GM13977 (cell line): ENCODE measurements at regions not wholly inside any gene's neighbourhood (a gene's known extent, or its start where the extent isn't known, plus 50 kb on each side); places are given as distances from the start of the nearest gene placed in this dataset.

Experiments
- DNase-seq: peaks from one replicate; pipeline ENCODE4 v3.0.0; 2012; ENCODE audit warnings: low spot score
- in situ Hi-C: fragments of 300-500 bp; cut with MboI; formaldehyde crosslinking; loops from one replicate; pipeline ENCODE4 v1.12.0; 2022; ENCODE audit warnings: low sequenced_read_pairs, low pct_unique_long_range_greater_than_20kb, mixed read lengths, inconsistent platforms; ENCODE audit not compliant: unreplicated experiment
- TF ChIP-seq, protein P1 (sequence below): IDR thresholded peaks from 2 replicates; pipeline ENCODE4 v1.5.1; 2012; ENCODE audit warnings: mild to moderate bottlenecking, control low read depth; ENCODE audit not compliant: insufficient read depth; ENCODE audit errors: extremely low read depth, missing control alignments

DNA sequence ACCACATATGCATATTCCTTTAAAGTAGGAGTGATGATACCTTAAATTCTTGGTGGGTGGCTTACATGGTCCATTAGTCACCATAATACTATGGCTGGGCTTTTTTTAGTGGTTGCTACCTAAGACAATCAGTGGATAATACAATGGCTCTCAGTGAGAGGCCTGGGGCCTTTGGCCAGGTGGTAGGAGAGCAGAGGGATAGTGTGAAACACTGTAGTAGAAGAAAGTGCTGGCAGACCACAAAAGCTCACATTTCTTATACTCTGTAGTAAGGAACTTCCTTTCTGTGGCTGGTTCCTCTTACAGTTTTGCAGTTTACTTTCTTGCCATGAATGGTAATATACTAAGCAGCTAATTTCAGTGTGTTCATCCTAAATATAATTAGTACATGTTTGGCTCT is 583.5 kb downstream of the XIRP2 start:
- in situ Hi-C loops, result no loop called here
- DNase-seq, result no peak
- TF ChIP-seq, protein P1, sequence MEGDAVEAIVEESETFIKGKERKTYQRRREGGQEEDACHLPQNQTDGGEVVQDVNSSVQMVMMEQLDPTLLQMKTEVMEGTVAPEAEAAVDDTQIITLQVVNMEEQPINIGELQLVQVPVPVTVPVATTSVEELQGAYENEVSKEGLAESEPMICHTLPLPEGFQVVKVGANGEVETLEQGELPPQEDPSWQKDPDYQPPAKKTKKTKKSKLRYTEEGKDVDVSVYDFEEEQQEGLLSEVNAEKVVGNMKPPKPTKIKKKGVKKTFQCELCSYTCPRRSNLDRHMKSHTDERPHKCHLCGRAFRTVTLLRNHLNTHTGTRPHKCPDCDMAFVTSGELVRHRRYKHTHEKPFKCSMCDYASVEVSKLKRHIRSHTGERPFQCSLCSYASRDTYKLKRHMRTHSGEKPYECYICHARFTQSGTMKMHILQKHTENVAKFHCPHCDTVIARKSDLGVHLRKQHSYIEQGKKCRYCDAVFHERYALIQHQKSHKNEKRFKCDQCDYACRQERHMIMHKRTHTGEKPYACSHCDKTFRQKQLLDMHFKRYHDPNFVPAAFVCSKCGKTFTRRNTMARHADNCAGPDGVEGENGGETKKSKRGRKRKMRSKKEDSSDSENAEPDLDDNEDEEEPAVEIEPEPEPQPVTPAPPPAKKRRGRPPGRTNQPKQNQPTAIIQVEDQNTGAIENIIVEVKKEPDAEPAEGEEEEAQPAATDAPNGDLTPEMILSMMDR, result no peak

DNA sequence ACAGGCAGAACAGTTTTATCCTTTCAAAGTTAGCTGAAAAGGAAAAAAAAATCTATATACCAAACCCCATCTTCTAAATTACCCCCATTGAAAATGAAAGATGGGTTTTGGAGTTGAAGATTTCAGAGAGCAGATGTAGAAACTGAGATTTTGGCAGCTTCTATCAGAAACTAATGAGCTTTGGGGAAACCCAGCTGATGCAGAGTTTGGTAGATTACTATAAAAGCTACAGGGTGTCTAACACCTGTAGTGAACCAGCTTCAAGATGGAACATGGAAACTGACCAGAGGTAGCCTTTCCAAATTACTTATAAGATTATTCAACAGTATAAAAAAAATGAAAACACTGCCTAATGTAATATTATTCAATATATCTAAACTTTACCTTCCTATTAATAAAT is 583.1 kb downstream of the XIRP2 start:
- in situ Hi-C loops, result no loop called here
- TF ChIP-seq, protein P1, result no peak
- no peak for DNase-seq

- in situ Hi-C loops, result no loop called here
- TF ChIP-seq, protein P1, result no peak
- DNase-seq, result no peak
These were observed 574.1 kb downstream of the XIRP2 start for GRCh38 chr2:167462379-167462778.

DNA sequence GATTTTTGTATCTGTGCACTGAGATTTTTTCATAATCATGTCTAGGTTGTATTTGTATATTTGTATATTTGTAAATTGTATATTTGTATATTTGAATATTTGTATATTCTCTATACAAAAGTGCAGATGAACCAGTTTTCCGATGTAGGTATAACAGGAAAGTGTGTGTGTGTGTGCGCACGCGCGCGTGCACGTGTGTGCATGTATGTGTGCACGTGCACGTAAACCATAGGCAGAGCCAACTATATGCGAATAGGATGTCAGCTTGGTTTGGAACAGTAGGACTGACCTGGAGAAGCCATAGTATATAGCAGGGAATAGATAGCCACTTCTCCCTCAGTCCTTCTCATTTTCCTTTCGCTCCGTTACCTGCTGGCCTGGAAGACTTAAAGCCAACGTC is 565.8 kb downstream of the XIRP2 start:
- in situ Hi-C loops, result no loop called here
- DNase-seq, result no peak
- TF ChIP-seq, protein P1, result no peak

DNA sequence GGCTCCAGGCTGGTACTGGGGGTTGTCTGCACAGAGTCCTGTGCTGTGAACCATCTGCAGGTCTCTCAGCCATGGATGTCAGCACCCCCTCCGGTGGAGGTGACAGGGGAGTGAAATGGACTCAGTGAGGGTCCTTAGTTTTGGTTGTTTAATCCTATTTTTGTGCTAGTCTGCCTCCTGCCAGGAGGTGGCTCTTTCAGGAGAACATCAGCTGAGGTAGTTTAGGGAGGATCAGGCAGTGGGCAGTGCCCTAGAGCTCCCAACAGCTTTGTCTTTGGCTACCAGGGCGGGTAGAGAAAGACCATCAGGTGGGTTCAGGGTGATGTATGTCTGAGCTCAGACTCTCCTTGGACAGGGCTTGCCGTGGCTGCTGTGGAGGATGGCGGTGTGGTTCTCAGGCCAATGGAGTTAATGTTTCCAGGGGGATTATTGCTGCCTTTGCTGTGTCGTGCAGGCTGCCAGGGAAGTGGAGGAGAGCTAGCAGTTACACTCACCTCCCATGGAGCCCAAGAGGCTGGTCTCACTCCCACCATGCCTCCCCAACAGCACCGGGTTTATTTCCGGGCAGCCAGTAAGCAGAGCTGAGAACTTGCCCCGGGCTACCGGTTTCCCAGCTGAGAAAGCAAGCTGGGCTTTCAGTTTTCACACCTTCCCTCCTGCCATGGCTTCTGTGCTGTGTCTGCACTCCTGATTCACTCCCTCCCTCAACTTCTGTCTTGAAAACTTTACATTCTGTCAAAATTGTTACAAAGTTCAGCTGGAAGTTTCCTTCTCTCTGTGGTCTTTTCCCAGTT is 563.4 kb downstream of the XIRP2 start:
- TF ChIP-seq, protein P1, result no peak
- in situ Hi-C loops, result no loop called here

DNA sequence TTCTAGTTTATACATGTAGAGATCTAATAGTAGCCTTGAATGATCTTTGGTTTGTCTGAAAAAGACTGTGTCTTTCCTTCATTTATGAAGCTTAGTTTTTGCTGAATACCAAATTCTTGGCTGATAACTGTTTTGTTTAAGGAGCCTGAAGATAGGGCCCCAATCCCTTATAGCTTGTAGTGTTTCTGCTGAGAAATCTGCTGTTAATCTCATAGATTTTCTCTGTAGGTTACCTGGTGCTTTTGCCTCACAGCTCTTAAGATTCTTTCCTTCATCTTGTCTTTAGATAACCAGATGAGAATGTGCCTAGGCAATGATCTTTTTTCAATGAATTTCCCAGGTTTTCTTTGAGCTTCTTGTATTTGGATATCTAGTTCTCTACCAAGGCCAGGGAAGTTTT is 562.1 kb downstream of the XIRP2 start:
- DNase-seq, result no peak
- in situ Hi-C loops, result no loop called here
- TF ChIP-seq, protein P1, result no peak

More for the DNA sequence above, 563.4 kb downstream of the XIRP2 start:
- no peak for DNase-seq
